A549 (cell line): ENCODE measurements at regions not wholly inside any gene's neighbourhood (a gene's known extent, or its start where the extent isn't known, plus 50 kb on each side); places are given as distances from the start of the nearest gene placed in this dataset.

Experiments used
- GATA3 ChIP-seq: IDR thresholded peaks from 2 replicates; pipeline ENCODE4 v1.6.1; 2012; ENCODE audit warnings: borderline replicate concordance
- POLR2A ChIP-seq: IDR thresholded peaks from 2 replicates; pipeline ENCODE4 v1.6.1; 2012; ENCODE audit warnings: mild to moderate bottlenecking, low read length
- RNF2 ChIP-seq: fragments of 200-600 bp; sonication (generic); IDR thresholded peaks from 2 replicates; pipeline ENCODE4 v1.6.1; 2016; ENCODE audit warnings: low read depth, mild to moderate bottlenecking, antibody characterized with exemption, moderate library complexity, borderline replicate concordance
- TF ChIP-seq, protein P1 (sequence below): fragments of >200 bp; sonication (Bioruptor Twin); formaldehyde crosslinking; IDR thresholded peaks from 3 replicates; pipeline ENCODE4 v1.5.1; 2016

DNA sequence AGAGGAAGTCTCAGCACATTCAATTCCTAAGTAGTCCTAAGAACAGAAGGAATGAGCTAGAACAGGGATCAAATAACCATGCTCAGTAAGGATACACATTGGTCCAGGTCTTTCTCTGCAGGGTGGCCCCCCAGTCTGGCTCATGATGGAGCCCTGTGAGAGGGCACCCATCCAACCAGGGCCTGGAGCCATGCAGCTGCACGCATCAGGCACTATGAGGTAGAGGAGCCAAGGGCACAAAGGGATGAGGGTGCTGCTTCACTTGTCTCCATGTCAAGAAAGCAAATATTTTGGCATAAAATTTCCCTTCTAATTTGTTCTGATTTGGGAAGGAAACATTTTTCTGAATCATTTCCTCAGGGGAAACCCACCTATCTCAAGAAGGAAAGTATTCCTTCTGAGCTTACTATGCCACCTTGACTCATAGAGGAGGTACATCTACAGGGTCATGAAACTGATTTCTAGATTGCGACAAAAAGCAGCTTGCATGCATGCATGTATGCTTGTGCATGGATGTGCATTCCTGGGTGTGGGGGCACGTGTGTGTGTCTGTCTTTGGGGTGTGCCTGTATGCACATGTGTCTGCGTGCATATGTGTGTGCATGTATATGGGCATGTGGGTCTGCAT lies 600.3 kb downstream of the MID1IP1 start:
- TF ChIP-seq, protein P1, sequence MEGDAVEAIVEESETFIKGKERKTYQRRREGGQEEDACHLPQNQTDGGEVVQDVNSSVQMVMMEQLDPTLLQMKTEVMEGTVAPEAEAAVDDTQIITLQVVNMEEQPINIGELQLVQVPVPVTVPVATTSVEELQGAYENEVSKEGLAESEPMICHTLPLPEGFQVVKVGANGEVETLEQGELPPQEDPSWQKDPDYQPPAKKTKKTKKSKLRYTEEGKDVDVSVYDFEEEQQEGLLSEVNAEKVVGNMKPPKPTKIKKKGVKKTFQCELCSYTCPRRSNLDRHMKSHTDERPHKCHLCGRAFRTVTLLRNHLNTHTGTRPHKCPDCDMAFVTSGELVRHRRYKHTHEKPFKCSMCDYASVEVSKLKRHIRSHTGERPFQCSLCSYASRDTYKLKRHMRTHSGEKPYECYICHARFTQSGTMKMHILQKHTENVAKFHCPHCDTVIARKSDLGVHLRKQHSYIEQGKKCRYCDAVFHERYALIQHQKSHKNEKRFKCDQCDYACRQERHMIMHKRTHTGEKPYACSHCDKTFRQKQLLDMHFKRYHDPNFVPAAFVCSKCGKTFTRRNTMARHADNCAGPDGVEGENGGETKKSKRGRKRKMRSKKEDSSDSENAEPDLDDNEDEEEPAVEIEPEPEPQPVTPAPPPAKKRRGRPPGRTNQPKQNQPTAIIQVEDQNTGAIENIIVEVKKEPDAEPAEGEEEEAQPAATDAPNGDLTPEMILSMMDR: no peak
- TF ChIP-seq POLR2A: no peak
- no peak for TF ChIP-seq GATA3
- no peak for TF ChIP-seq RNF2
